Transverse colon (tissue), 4 donors: ENCODE measurements at regions not wholly inside any gene's neighbourhood (a gene's known extent, or its start where the extent isn't known, plus 50 kb on each side); places are given as distances from the start of the nearest gene placed in this dataset.

ENCODE experiments used
- DNase-seq: peaks from one replicate; pipeline ENCODE4 v3.0.0-alpha.2; 2019
- H3K27ac ChIP-seq, 4 donors: fragments of 200-600 bp; sonication (generic); 2 replicates each; pipeline ENCODE4 v1.5.1; 2016 to 2018; ENCODE audit warnings: inconsistent platforms in 4 of 4
- H3K27me3 ChIP-seq: fragments of 200-600 bp; sonication (generic); 2 replicates; pipeline ENCODE4 v1.5.1; 2017; ENCODE audit warnings: inconsistent platforms
- H3K36me3 ChIP-seq, 4 donors: fragments of 200-600 bp; sonication (generic); 2 replicates each; pipeline ENCODE4 v1.5.1; 2017 to 2019; ENCODE audit warnings: inconsistent platforms in 4 of 4
- H3K4me1 ChIP-seq, 4 donors: fragments of 200-600 bp; sonication (generic); 2 replicates each; pipeline ENCODE4 v1.5.1; 2017 to 2020; ENCODE audit warnings: inconsistent platforms in 4 of 4
- H3K4me3 ChIP-seq, 4 donors: fragments of 200-600 bp; sonication (generic); 1 replicate in 1 of 4; 2 replicates in 3 of 4; pipeline versions ENCODE4 v1.5.1 to v1.6.1; 2017 to 2019; ENCODE audit warnings: inconsistent platforms in 4 of 4
- H3K9me3 ChIP-seq, 2 donors: fragments of 200-600 bp; sonication (generic); 2 replicates each; pipeline ENCODE4 v1.5.1; 2017 to 2019; ENCODE audit warnings: inconsistent platforms in 2 of 2
- CTCF ChIP-seq, 5 experiments: fragments of 200-600 bp in 3 of 5; fragments of 450-650 bp in 2 of 5; sonication (generic) in 3 of 5; IDR thresholded peaks; 1 replicate in 2 of 5; 2 replicates in 3 of 5; pipeline ENCODE4 v1.5.1; 2016 to 2017; ENCODE audit warnings: antibody characterized with exemption in 5 of 5, inconsistent platforms in 3 of 5, mild to moderate bottlenecking in 2 of 5, moderate library complexity in 1 of 5
- EP300 ChIP-seq: sonication (generic); formaldehyde crosslinking; IDR thresholded peaks from one replicate; pipeline ENCODE4 v1.6.1; 2017; ENCODE audit warnings: antibody characterized with exemption, low read depth
- POLR2A ChIP-seq: fragments of 450-650 bp; IDR thresholded peaks from one replicate; pipeline ENCODE4 v1.6.1; 2016; ENCODE audit warnings: antibody characterized with exemption, mild to moderate bottlenecking, moderate library complexity
- POLR2AphosphoS5 ChIP-seq, 3 donors: sonication (generic); formaldehyde crosslinking; IDR thresholded peaks; one replicate each; pipeline ENCODE4 v1.6.1; 2016; ENCODE audit warnings: antibody characterized with exemption in 3 of 3
- WGBS, 2 donors: methylation state at CpG; one replicate each; pipeline ENCODE4 v1.1.5; 2018; ENCODE audit warnings: low coverage in 1 of 2; 5-methylcytosine and 5-hydroxymethylcytosine counted together
- in situ Hi-C, 4 donors: fragments of 200-750 bp; cut with MboI; loops; one replicate each; pipeline versions ENCODE4 v1.15.0 to v1.15.1; 2017; ENCODE audit warnings: low sequenced_read_pairs in 3 of 4, low pct_ligation_motif_present in 1 of 4, low pct_unique_long_range_greater_than_20kb in 1 of 4
- intact Hi-C: fragments of 100-400 bp; cut with DNase I; formaldehyde crosslinking; loops from one replicate; pipeline ENCODE4 v1.15.1; 2023; ENCODE audit warnings: low total_unique reads

DNA sequence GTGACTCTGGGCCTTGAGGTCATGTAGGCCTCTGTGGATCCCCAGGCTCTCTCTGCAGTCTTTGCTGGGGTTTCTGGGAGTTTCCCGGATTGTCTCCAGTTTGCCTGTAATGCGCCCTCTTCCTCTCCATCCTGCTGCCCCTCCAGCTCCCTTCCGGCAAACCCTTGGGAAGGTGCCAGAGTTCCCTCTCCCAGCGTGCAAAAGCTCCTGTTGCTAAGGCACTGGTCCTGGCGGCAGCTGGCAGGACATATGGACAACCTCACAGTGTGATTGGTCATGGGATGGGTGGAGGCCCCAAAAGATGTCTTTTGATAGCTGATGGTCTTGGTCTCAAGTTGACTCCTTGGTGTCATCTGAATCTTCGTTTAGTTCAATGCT lies 320.1 kb downstream of the CYP26B1 start:
- Histone ChIP-seq H3K4me1 (peaks cover 0 to 7% (median 0%) of the 10 kb centered on the region in 4 donors), H3K27ac (no peak overlapping the region), H3K4me3 (no peak overlapping the region), H3K27me3 (no peaks in the 10 kb centered on the region), H3K9me3 (no peaks in the 10 kb centered on the region), H3K36me3 (no peaks in the 10 kb centered on the region)
- intact Hi-C loops (no loop called here), in situ Hi-C loops (no loop called here)
- WGBS, 2 donors = 89% methylated on average over 6 of the region's 6 CpGs; no CpG with 5 or more reads in 1 of the 2 donors
- DNase-seq = no peak
- TF ChIP-seq CTCF (IDR thresholded peaks at IDR 0.05) (no peak), POLR2AphosphoS5 (IDR thresholded peaks at IDR 0.05) (no peak), POLR2A (no peak), EP300 (no peak)

DNA sequence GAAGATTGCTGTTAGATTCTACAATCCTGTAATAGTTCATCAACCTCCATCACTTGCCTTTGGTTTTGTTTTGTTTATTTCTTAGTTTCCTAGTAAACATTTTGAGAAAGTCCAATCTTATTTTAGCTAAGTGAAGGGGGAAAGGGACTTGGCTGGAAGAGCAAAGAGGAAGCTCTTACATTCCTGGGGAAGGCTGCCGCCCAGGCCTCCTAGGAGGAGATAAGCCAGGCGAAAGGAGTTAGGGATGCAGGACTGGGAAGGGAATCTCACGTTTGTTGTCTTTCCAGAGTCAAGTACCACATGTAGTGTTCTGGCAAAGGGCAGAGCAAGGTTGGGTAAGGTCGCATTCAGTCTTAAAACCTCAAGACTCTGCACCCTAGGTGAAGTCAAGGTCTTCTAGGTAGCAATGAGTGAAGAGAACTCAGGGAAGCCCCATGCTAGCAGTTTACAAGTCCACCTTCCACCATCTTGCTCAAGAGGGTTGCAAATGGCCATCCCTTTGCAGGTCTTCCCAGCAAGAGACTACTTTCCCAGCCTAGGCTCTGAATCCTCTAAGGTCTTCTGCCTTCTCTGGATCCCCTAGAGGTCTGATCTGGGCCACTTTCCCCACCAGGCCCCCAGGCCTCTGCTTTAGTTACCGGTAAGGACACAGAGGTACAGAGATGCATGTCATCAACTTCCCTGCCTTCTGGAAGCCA lies 320.7 kb downstream of the CYP26B1 start:
- DNase-seq = no peak
- in situ Hi-C loops = no loop called here

DNA sequence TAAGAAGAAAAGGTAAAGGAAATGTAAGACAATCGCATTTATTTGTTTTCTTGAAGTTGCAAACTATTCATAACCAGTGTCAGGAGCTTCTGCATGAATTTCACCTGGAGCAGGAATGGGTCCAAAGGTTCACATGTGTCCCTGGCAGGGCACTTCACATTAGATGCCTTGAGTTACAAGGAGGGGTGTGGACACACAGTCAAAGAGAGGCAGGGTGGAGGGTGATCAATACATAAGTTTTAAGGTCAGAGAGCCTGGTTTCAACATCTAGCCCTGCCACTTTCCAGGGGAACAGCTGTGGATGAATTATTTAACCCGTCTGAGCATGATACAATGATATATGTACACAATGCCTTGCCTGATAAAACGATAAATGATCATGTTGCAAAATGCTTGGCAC lies 321.4 kb downstream of the CYP26B1 start:
- WGBS, 2 donors = 27 to 35% methylated on average over 2 to 3 of the region's 3 CpGs
- peaks cover 0 to 7% (median 0%) of the 10 kb centered on the region in 4 donors for H3K4me1 ChIP-seq
- no peaks in the 10 kb centered on the region for H3K36me3 ChIP-seq
- in situ Hi-C loops = no loop called here
- H3K9me3 ChIP-seq = no peaks in the 10 kb centered on the region
- DNase-seq = no peak
- no peak overlapping the region for H3K27ac ChIP-seq
- no peaks in the 10 kb centered on the region for H3K27me3 ChIP-seq
- TF ChIP-seq POLR2AphosphoS5 (IDR thresholded peaks at IDR 0.05) = no peak
- TF ChIP-seq POLR2A = no peak
- TF ChIP-seq EP300 = no peak
- no peak for TF ChIP-seq CTCF (IDR thresholded peaks at IDR 0.05)
- intact Hi-C loops = no loop called here
- no peak overlapping the region for H3K4me3 ChIP-seq

More for the DNA sequence above, 320.7 kb downstream of the CYP26B1 start:
- WGBS, 2 donors = 77% methylated on average over 5 of the region's 5 CpGs; no CpG with 5 or more reads in 1 of the 2 donors
- Histone ChIP-seq H3K27ac (no peak overlapping the region), H3K4me3 (no peak overlapping the region), H3K9me3 (no peaks in the 10 kb centered on the region), H3K4me1 (peaks cover 0 to 7% (median 0%) of the 10 kb centered on the region in 4 donors), H3K27me3 (no peaks in the 10 kb centered on the region), H3K36me3 (no peaks in the 10 kb centered on the region)
- TF ChIP-seq EP300 (no peak), POLR2A (no peak)
- intact Hi-C loops = no loop called here

- WGBS, 2 donors = 95 to 100% methylated on average over 1 to 2 of the region's 2 CpGs
- TF ChIP-seq EP300 = no peak
- TF ChIP-seq CTCF (IDR thresholded peaks at IDR 0.05) = no peak
- Histone ChIP-seq H3K4me3 (no peak overlapping the region), H3K4me1 (no peaks in the 10 kb centered on the region), H3K27me3 (no peaks in the 10 kb centered on the region), H3K27ac (no peak overlapping the region), H3K36me3 (no peaks in the 10 kb centered on the region), H3K9me3 (no peaks in the 10 kb centered on the region)
- intact Hi-C loops = no loop called here
- in situ Hi-C loops = loop anchor here in 2 of 4 donors (25.0 kb wide), 3 partner anchors 88 to 763 kb away; partner anchors contain the start of gene CYP26B1 (in 1 of the 2)
- DNase-seq = no peak
Observed at GRCh38 chr2:71824436-71824835, 323.2 kb downstream of the CYP26B1 start.

- H3K4me1 ChIP-seq = no peaks in the 10 kb centered on the region
- H3K9me3 ChIP-seq = no peaks in the 10 kb centered on the region
- H3K27ac ChIP-seq = no peak overlapping the region
- TF ChIP-seq POLR2A = no peak
- no peak for TF ChIP-seq CTCF (IDR thresholded peaks at IDR 0.05)
- no peak for TF ChIP-seq POLR2AphosphoS5 (IDR thresholded peaks at IDR 0.05)
- TF ChIP-seq EP300 = no peak
- DNase-seq = no peak
- H3K36me3 ChIP-seq = no peaks in the 10 kb centered on the region
- no peak overlapping the region for H3K4me3 ChIP-seq
- intact Hi-C loops = no loop called here
- H3K27me3 ChIP-seq = no peaks in the 10 kb centered on the region
- in situ Hi-C loops = loop anchor here in 2 of 4 donors (25.0 kb wide), 3 partner anchors 89 to 764 kb away; partner anchors contain the start of gene CYP26B1 (in 1 of the 2)
Observed at GRCh38 chr2:71823526-71823925, 324.1 kb downstream of the CYP26B1 start.
